ENCODE measurements at regions not wholly inside any gene's neighbourhood (a gene's known extent, or its start where the extent isn't known, plus 50 kb on each side); places are given as distances from the start of the nearest gene placed in this dataset.

GRCh38 chr2:36058953-36059352 is 296.6 kb upstream of the CRIM1 start:
- no peak for TF ChIP-seq CTCF (IDR thresholded peaks at IDR 0.05; ENCODE audit: low read depth, low read length)
- no peak for TF ChIP-seq POLR2A (IDR thresholded peaks at IDR 0.05; ENCODE audit: extremely low read depth, insufficient read length)
- TF ChIP-seq, protein P1, sequence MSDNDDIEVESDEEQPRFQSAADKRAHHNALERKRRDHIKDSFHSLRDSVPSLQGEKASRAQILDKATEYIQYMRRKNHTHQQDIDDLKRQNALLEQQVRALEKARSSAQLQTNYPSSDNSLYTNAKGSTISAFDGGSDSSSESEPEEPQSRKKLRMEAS (IDR thresholded peaks at IDR 0.05; ENCODE audit: low read depth, low read length): no peak
- no peak for TF ChIP-seq MYC (IDR thresholded peaks at IDR 0.05; ENCODE audit: low read depth, low read length)
